BJ (cell line): ENCODE measurements at regions not wholly inside any gene's neighbourhood (a gene's known extent, or its start where the extent isn't known, plus 50 kb on each side); places are given as distances from the start of the nearest gene placed in this dataset.

Source experiments
- CTCF ChIA-PET: fragments of 350-600 bp; formaldehyde crosslinking; extraction: SDS; loops from one replicate; lab custom pipeline; 2021; ENCODE audit warnings: antibody characterized with exemption, inconsistent platforms; lab: Yijun Ruan, JAX
- POLR2A ChIA-PET: fragments of 300-600 bp; sonication (Branson Sonifier 250); formaldehyde crosslinking; extraction: SDS; loops from one replicate; lab custom pipeline; 2021; ENCODE audit warnings: antibody characterized with exemption; lab: Charles Lee
- DNase-seq: peaks from one replicate; pipeline ENCODE4 v3.0.0-alpha.2; 2011; ENCODE audit warnings: low read depth
- H3K27me3 ChIP-seq: 2 replicates; pipeline ENCODE4 v1.6.0; 2011; ENCODE audit warnings: low read length; ENCODE audit not compliant: control insufficient read depth, insufficient read depth
- H3K36me3 ChIP-seq: 2 replicates; pipeline ENCODE4 v1.5.1; 2011; ENCODE audit warnings: low read length; ENCODE audit not compliant: control insufficient read depth, insufficient read depth
- H3K4me3 ChIP-seq: 2 replicates; pipeline ENCODE4 v1.5.1; 2011; ENCODE audit warnings: low read depth, mild to moderate bottlenecking, control low read depth, low read length
- TF ChIP-seq, protein P1 (sequence below): IDR thresholded peaks from 2 replicates; pipeline ENCODE4 v1.5.1; 2011; ENCODE audit warnings: low read depth, mild to moderate bottlenecking, control low read depth, inconsistent platforms, low read length, moderate library complexity; ENCODE audit not compliant: insufficient read depth

DNA sequence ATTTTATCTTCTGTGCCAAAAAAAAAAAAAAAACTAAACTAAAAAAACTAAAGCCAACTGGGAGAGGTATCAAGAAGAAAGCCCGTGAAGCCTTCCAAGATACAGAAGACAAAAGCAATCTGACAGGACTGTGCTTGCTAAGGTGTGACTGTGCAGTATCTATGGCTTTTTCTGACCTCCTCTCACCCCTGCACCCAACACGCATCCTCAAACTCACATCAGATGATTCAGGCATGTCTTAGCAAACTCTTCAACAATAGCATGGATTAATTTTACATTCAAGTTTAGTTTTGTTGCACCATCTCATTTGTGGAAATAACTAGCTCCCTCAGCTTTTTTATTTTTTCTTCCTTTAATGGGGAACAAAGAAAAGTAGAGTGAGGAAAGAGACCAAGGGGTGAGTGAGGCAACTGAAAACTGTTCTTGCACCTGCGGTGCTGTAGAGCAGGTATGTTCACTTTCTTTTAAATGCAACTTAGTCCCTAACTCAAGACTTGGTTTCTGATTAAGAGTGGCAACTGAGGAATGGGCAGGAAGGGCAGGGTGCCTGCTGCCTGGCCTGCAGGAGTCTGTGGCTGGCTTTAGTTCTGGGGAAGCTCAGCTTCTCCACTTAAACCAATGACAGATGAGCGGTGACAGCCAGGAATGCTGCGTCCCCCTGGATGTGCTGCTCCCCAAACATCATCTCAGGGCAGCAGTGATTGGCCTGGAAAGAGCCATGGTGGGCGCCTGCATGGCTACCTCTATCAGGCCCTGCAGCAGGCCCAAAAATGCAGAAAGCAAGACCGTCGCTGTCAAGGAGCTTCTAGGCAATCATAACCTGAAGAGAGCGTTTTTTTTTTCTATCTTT is 71.3 kb upstream of the LRRC8B start:
- ChIA-PET POLR2A (no interaction called here), CTCF (interaction anchor here (0.6 to 4.1 kb wide), 7 partner anchors 9 to 480 kb away, joined by 3 to 16 read pairs (median 6); no protein-coding TSS in a partner anchor)
- no peaks in the 10 kb centered on the region for H3K27me3 ChIP-seq
- TF ChIP-seq, protein P1, sequence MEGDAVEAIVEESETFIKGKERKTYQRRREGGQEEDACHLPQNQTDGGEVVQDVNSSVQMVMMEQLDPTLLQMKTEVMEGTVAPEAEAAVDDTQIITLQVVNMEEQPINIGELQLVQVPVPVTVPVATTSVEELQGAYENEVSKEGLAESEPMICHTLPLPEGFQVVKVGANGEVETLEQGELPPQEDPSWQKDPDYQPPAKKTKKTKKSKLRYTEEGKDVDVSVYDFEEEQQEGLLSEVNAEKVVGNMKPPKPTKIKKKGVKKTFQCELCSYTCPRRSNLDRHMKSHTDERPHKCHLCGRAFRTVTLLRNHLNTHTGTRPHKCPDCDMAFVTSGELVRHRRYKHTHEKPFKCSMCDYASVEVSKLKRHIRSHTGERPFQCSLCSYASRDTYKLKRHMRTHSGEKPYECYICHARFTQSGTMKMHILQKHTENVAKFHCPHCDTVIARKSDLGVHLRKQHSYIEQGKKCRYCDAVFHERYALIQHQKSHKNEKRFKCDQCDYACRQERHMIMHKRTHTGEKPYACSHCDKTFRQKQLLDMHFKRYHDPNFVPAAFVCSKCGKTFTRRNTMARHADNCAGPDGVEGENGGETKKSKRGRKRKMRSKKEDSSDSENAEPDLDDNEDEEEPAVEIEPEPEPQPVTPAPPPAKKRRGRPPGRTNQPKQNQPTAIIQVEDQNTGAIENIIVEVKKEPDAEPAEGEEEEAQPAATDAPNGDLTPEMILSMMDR: no peak
- DNase-seq: no peak
- H3K36me3 ChIP-seq: no peaks in the 10 kb centered on the region
- no peak overlapping the region for H3K4me3 ChIP-seq

DNA sequence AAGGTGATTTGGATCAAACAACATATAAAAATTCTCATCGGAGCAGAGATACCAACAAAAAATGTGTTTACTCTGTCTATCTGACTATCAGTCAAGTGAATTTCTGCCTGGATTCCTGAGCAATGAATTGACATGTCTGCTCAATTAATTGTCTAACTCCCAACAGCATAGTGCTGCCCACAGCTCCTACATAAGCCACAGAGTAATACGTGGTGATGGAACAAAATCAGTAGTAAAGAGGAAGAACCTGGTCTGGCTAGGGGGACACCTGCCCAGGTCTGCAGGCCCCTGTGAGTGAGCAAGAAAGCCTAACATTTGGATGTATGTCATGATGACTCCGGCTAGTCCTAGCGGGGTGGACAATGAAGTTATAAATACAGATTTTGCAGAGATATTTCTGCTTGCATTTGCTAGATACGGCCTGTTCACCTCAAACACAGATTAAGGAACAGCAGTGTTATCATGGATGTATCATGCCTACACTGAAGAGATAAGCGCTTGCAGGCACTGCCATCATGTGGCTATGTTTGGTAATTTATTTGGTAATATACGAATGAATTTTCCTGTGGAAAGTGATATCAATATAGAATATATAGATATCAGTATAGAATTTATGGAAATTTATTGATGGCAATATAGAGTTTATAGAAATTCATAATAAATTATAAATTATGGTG is 69.6 kb upstream of the LRRC8B start:
- no peaks in the 10 kb centered on the region for H3K27me3 ChIP-seq
- DNase-seq: no peak
- no peaks in the 10 kb centered on the region for H3K36me3 ChIP-seq
- no peak overlapping the region for H3K4me3 ChIP-seq
- POLR2A ChIA-PET: no interaction called here
- TF ChIP-seq, protein P1: peak; percentile 63
- CTCF ChIA-PET: interaction anchor here (0.8 to 4.1 kb wide), 8 partner anchors 9 to 482 kb away, joined by 3 to 16 read pairs (median 6); no protein-coding TSS in a partner anchor

DNA sequence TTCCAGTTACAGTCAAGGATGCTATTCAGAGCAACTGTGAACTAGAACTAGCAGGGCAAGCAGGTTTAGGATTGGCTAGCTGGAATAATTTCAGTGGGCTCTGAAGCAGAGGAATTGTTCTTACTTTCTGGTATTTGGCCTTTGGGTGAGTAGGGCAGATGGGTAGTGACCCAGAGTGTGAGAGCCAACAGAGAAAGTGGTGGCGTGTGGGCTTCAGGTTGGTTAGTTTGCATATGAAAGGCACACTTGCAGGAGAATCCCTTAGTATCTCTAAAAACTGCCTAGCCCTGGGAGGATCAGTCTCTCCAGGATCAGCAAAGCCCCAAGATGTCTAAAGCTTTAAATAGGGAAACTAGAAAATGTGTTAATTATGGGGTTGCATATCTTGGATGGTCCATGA is 67.6 kb upstream of the LRRC8B start:
- Histone ChIP-seq H3K27me3 (no peaks in the 10 kb centered on the region), H3K4me3 (no peak overlapping the region), H3K36me3 (no peaks in the 10 kb centered on the region)
- POLR2A ChIA-PET: no interaction called here
- CTCF ChIA-PET: interaction anchor here (0.9 to 4.1 kb wide), 7 partner anchors 13 to 486 kb away, joined by 3 to 16 read pairs (median 7); no protein-coding TSS in a partner anchor
- no peak for DNase-seq
- TF ChIP-seq, protein P1: no peak

DNA sequence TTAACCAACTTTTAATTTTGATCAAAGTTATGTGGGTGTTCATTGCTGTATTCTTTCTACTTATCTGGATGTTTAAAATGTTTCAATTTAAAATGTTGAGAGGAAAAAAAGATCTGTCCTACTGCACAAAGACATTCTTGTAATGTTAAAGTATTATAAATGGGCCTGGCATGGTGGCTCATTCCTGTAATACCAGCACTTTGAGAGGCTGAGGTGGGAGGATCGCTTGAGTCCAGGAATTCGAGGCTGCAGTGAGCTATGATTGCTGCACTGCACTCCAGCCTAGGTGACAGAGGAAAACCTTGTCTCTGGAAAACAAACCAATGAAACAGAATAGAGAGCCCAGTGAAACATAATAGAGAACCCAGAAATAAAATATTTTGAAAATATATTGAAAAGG is 65.5 kb upstream of the LRRC8B start:
- Histone ChIP-seq H3K36me3 (no peaks in the 10 kb centered on the region), H3K27me3 (no peaks in the 10 kb centered on the region; the same call in 1 of the 2 replicates), H3K4me3 (no peak overlapping the region)
- TF ChIP-seq, protein P1: no peak
- ChIA-PET POLR2A (no interaction called here), CTCF (interaction anchor here (0.7 to 1.7 kb wide), 2 partner anchors 375 to 643 kb away, joined by 3 read pairs; no protein-coding TSS in a partner anchor)
- no peak for DNase-seq

DNA sequence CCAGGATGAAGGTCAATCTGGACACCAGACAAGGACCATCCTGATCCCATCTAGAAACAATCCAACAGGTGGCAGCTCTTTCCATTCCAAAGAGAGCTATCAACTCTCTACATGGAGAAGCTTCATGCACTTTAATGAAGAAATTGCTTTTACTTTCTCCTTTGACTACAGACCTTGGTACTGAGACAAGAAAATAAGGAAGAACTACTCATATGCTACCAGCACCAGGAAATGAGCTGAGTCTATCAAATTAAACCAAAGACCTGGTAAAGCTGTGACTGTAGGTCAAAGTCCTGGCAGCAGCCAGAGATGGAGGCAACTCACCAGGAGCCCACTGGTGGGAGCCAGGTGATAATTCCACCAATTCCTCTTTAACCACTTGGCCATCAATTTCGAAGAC is 64.3 kb upstream of the LRRC8B start:
- POLR2A ChIA-PET: no interaction called here
- CTCF ChIA-PET: no interaction called here
- Histone ChIP-seq H3K27me3 (no peaks in the 10 kb centered on the region; the same call in 1 of the 2 replicates), H3K4me3 (no peak overlapping the region), H3K36me3 (no peaks in the 10 kb centered on the region)
- TF ChIP-seq, protein P1: no peak
- no peak for DNase-seq
